ENCODE measurements at regions not wholly inside any gene's neighbourhood (a gene's known extent, or its start where the extent isn't known, plus 50 kb on each side); places are given as distances from the start of the nearest gene placed in this dataset.

- no TSS peak for BruUV-seq (replicated peaks)
- in situ Hi-C loops (cut with HindIII; ENCODE audit: low pct_unique_long_range_greater_than_20kb, low sequenced_read_pairs) (no loop called here), intact Hi-C loops (cut with micrococcal nuclease; ENCODE audit: unreplicated experiment) (no loop called here)
- ATAC-seq (no peak), DNase-seq (ENCODE audit: low read depth, low spot score) (no peak)
- no peaks in the 10 kb centered on the region for H3K27me3 ChIP-seq (ENCODE audit: control insufficient read depth, insufficient read depth, low read length)
- H3K9me3 ChIP-seq (ENCODE audit: control insufficient read depth, insufficient read depth, low read depth, low read length): peaks cover 3% of the 10 kb centered on the region; the same call in 1 of the 2 replicates
- no peak overlapping the region for H3K4me3 ChIP-seq (ENCODE audit: low read depth in 2 of 2, low read length in 2 of 2)
- CTCF ChIA-PET: no interaction called here
- TF ChIP-seq, protein P1, sequence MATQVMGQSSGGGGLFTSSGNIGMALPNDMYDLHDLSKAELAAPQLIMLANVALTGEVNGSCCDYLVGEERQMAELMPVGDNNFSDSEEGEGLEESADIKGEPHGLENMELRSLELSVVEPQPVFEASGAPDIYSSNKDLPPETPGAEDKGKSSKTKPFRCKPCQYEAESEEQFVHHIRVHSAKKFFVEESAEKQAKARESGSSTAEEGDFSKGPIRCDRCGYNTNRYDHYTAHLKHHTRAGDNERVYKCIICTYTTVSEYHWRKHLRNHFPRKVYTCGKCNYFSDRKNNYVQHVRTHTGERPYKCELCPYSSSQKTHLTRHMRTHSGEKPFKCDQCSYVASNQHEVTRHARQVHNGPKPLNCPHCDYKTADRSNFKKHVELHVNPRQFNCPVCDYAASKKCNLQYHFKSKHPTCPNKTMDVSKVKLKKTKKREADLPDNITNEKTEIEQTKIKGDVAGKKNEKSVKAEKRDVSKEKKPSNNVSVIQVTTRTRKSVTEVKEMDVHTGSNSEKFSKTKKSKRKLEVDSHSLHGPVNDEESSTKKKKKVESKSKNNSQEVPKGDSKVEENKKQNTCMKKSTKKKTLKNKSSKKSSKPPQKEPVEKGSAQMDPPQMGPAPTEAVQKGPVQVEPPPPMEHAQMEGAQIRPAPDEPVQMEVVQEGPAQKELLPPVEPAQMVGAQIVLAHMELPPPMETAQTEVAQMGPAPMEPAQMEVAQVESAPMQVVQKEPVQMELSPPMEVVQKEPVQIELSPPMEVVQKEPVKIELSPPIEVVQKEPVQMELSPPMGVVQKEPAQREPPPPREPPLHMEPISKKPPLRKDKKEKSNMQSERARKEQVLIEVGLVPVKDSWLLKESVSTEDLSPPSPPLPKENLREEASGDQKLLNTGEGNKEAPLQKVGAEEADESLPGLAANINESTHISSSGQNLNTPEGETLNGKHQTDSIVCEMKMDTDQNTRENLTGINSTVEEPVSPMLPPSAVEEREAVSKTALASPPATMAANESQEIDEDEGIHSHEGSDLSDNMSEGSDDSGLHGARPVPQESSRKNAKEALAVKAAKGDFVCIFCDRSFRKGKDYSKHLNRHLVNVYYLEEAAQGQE (IDR thresholded peaks at IDR 0.05; ENCODE audit: insufficient read depth in 1 of 2, low read depth in 2 of 2, low read length in 1 of 2): no peak
- no peak for TF ChIP-seq POLR2AphosphoS5 (IDR thresholded peaks at IDR 0.05; ENCODE audit: low read depth, low read length)
- TF ChIP-seq, protein P2, sequence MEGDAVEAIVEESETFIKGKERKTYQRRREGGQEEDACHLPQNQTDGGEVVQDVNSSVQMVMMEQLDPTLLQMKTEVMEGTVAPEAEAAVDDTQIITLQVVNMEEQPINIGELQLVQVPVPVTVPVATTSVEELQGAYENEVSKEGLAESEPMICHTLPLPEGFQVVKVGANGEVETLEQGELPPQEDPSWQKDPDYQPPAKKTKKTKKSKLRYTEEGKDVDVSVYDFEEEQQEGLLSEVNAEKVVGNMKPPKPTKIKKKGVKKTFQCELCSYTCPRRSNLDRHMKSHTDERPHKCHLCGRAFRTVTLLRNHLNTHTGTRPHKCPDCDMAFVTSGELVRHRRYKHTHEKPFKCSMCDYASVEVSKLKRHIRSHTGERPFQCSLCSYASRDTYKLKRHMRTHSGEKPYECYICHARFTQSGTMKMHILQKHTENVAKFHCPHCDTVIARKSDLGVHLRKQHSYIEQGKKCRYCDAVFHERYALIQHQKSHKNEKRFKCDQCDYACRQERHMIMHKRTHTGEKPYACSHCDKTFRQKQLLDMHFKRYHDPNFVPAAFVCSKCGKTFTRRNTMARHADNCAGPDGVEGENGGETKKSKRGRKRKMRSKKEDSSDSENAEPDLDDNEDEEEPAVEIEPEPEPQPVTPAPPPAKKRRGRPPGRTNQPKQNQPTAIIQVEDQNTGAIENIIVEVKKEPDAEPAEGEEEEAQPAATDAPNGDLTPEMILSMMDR (IDR thresholded peaks at IDR 0.05): no peak
- TF ChIP-seq TCF7L2 (IDR thresholded peaks at IDR 0.05; ENCODE audit: low read depth, low read length): no peak
- TF ChIP-seq SIN3A (IDR thresholded peaks at IDR 0.05; ENCODE audit: borderline replicate concordance, insufficient read depth, low read depth, low read length): no peak
- POLR2A ChIA-PET: no interaction called here
- H3K36me3 ChIP-seq (ENCODE audit: control insufficient read depth, insufficient read depth, low read length): no peaks in the 10 kb centered on the region
- H3K4me1 ChIP-seq (ENCODE audit: control insufficient read depth, insufficient read depth, low read length): no peaks in the 10 kb centered on the region
- no peak overlapping the region for H3K27ac ChIP-seq (ENCODE audit: low read length)
Measured at GRCh38 chr7:15757041-15758000, 70.8 kb upstream of the MEOX2 start.

DNA sequence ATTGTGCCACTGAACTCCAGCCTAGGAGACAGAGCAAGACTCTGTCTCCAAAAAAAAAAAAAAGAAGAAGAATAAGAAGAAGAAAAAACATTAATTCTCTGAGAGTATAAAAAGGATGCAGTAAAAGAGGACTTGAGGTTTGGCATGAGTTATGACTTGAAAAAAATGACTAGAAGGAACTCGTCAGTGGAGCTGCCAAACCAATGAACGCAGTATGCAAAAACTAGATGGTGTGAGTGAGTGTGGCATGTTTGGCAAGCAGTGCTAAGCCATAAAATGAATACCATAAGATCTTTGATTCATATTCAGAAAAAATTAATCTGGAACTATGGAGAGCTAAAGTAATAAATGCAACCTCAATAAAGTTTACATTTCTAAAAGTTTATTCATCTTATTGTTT, 68.6 kb upstream of the MEOX2 start:
- DNase-seq (ENCODE audit: low read depth, low spot score) (no peak), ATAC-seq (no peak)
- TF ChIP-seq, protein P2 (IDR thresholded peaks at IDR 0.05): no peak
- TF ChIP-seq, protein P1 (IDR thresholded peaks at IDR 0.05; ENCODE audit: insufficient read depth in 1 of 2, low read depth in 2 of 2, low read length in 1 of 2): no peak
- TF ChIP-seq POLR2AphosphoS5 (IDR thresholded peaks at IDR 0.05; ENCODE audit: low read depth, low read length) (no peak), TCF7L2 (IDR thresholded peaks at IDR 0.05; ENCODE audit: low read depth, low read length) (no peak), SIN3A (IDR thresholded peaks at IDR 0.05; ENCODE audit: borderline replicate concordance, insufficient read depth, low read depth, low read length) (no peak)
- no peaks in the 10 kb centered on the region for H3K4me1 ChIP-seq (ENCODE audit: control insufficient read depth, insufficient read depth, low read length)
- H3K27me3 ChIP-seq (ENCODE audit: control insufficient read depth, insufficient read depth, low read length): no peaks in the 10 kb centered on the region
- CTCF ChIA-PET: interaction anchor here (0.7 kb wide), 1 partner anchor 151 kb away, joined by 3 read pairs; no protein-coding TSS in a partner anchor
- peaks cover 3% of the 10 kb centered on the region; the same call in 1 of the 2 replicates for H3K9me3 ChIP-seq (ENCODE audit: control insufficient read depth, insufficient read depth, low read depth, low read length)
- in situ Hi-C loops (cut with HindIII; ENCODE audit: low pct_unique_long_range_greater_than_20kb, low sequenced_read_pairs): no loop called here
- no peaks in the 10 kb centered on the region for H3K36me3 ChIP-seq (ENCODE audit: control insufficient read depth, insufficient read depth, low read length)
- POLR2A ChIA-PET: no interaction called here
- H3K4me3 ChIP-seq (ENCODE audit: low read depth in 2 of 2, low read length in 2 of 2): no peak overlapping the region
- BruUV-seq (replicated peaks): no TSS peak
- intact Hi-C loops (cut with micrococcal nuclease; ENCODE audit: unreplicated experiment): no loop called here
- no peak overlapping the region for H3K27ac ChIP-seq (ENCODE audit: low read length)

Measured in Panc1 (cell line).